SH-SY5Y (cell line): ENCODE measurements at regions not wholly inside any gene's neighbourhood (a gene's known extent, or its start where the extent isn't known, plus 50 kb on each side); places are given as distances from the start of the nearest gene placed in this dataset.

Experiments
- GATA2 ChIP-seq: IDR thresholded peaks from 2 replicates; pipeline ENCODE4 v1.6.1; 2011; ENCODE audit warnings: mild to moderate bottlenecking, low read depth, low read length
- GATA3 ChIP-seq: IDR thresholded peaks from 2 replicates; pipeline ENCODE4 v1.6.1; 2011; ENCODE audit warnings: low read depth, mild to moderate bottlenecking, low read length, moderate library complexity

GRCh38 chr13:28601581-28601980 is 57.3 kb upstream of the POMP start:
- TF ChIP-seq GATA3 (no peak), GATA2 (no peak)
